ENCODE measurements at regions not wholly inside any gene's neighbourhood (a gene's known extent, or its start where the extent isn't known, plus 50 kb on each side); places are given as distances from the start of the nearest gene placed in this dataset.

GRCh38 chr12:58412461-58413060, 471.2 kb downstream of the ATP23 start:
- Mint-ChIP-seq H3K9me3 (peaks cover 0 to 3% (median 0%) of the 10 kb centered on the region in 7 donors), H3K4me1 (peaks cover 0 to under 1% (median 0%) of the 10 kb centered on the region in 4 donors), H3K36me3 (no peaks in the 10 kb centered on the region), H3K4me3 (no peak overlapping the region), H3K27ac (no peak overlapping the region), H3K27me3 (peaks cover 20% of the 10 kb centered on the region)
- Histone ChIP-seq H3K4me1 (ENCODE audit: control insufficient read depth, insufficient read depth, low read length, poor library complexity, severe bottlenecking) (no peaks in the 10 kb centered on the region), H3K36me3 (ENCODE audit: control insufficient read depth, insufficient read depth, low read length) (no peaks in the 10 kb centered on the region), H3K27me3 (ENCODE audit: control insufficient read depth, insufficient read depth, low read length) (peaks cover 2% of the 10 kb centered on the region), H3K27ac (ENCODE audit: insufficient read depth, low read length, poor library complexity, severe bottlenecking) (no peak overlapping the region), H3K9me3 (ENCODE audit: control insufficient read depth in 2 of 2, low read length in 2 of 2) (no peaks in the 10 kb centered on the region), H3K4me3 (ENCODE audit: low read depth, low read length) (no peak overlapping the region)
- ATAC-seq (ENCODE audit: low read depth in 2 of 2): no peak
- no peak for DNase-seq

GRCh38 chr12:58413794-58414193, 472.4 kb downstream of the ATP23 start:
- Histone ChIP-seq H3K4me3 (ENCODE audit: low read depth, low read length) (no peak overlapping the region), H3K36me3 (ENCODE audit: control insufficient read depth, insufficient read depth, low read length) (no peaks in the 10 kb centered on the region), H3K27ac (ENCODE audit: insufficient read depth, low read length, poor library complexity, severe bottlenecking) (no peak overlapping the region), H3K27me3 (ENCODE audit: control insufficient read depth, insufficient read depth, low read length) (peaks cover 2% of the 10 kb centered on the region), H3K9me3 (ENCODE audit: control insufficient read depth in 2 of 2, low read length in 2 of 2) (no peaks in the 10 kb centered on the region), H3K4me1 (ENCODE audit: control insufficient read depth, insufficient read depth, low read length, poor library complexity, severe bottlenecking) (no peaks in the 10 kb centered on the region)
- Mint-ChIP-seq H3K4me3 (no peak overlapping the region), H3K36me3 (no peaks in the 10 kb centered on the region), H3K27ac (no peak overlapping the region), H3K4me1 (peaks cover 0 to 5% (median 0%) of the 10 kb centered on the region in 4 donors), H3K27me3 (peaks cover 21% of the 10 kb centered on the region), H3K9me3 (peaks cover 0 to 3% (median 0%) of the 10 kb centered on the region in 7 donors)
- DNase-seq (no peak), ATAC-seq (ENCODE audit: low read depth in 2 of 2) (no peak)

GRCh38 chr12:58414398-58414871, 473.1 kb downstream of the ATP23 start:
- Histone ChIP-seq H3K36me3 (ENCODE audit: control insufficient read depth, insufficient read depth, low read length) (no peaks in the 10 kb centered on the region), H3K4me3 (ENCODE audit: low read depth, low read length) (no peak overlapping the region), H3K4me1 (ENCODE audit: control insufficient read depth, insufficient read depth, low read length, poor library complexity, severe bottlenecking) (no peaks in the 10 kb centered on the region), H3K27me3 (ENCODE audit: control insufficient read depth, insufficient read depth, low read length) (peaks cover 2% of the 10 kb centered on the region), H3K27ac (ENCODE audit: insufficient read depth, low read length, poor library complexity, severe bottlenecking) (no peak overlapping the region), H3K9me3 (ENCODE audit: control insufficient read depth in 2 of 2, low read length in 2 of 2) (no peaks in the 10 kb centered on the region)
- H3K4me1 Mint-ChIP-seq: peaks cover 0 to 5% (median 0%) of the 10 kb centered on the region in 4 donors
- no peak overlapping the region for H3K27ac Mint-ChIP-seq
- ATAC-seq (ENCODE audit: low read depth in 2 of 2) (no peak), DNase-seq (no peak)
- H3K9me3 Mint-ChIP-seq: peaks cover 0 to 3% (median 0%) of the 10 kb centered on the region in 7 donors
- peaks cover 19% of the 10 kb centered on the region for H3K27me3 Mint-ChIP-seq
- H3K36me3 Mint-ChIP-seq: no peaks in the 10 kb centered on the region
- no peak overlapping the region for H3K4me3 Mint-ChIP-seq

- H3K4me3 Mint-ChIP-seq: no peak overlapping the region
- H3K9me3 ChIP-seq (ENCODE audit: control insufficient read depth in 2 of 2, low read length in 2 of 2): no peaks in the 10 kb centered on the region
- no peaks in the 10 kb centered on the region for H3K4me1 ChIP-seq (ENCODE audit: control insufficient read depth, insufficient read depth, low read length, poor library complexity, severe bottlenecking)
- H3K27me3 ChIP-seq (ENCODE audit: control insufficient read depth, insufficient read depth, low read length): peaks cover 2% of the 10 kb centered on the region
- H3K36me3 ChIP-seq (ENCODE audit: control insufficient read depth, insufficient read depth, low read length): no peaks in the 10 kb centered on the region
- H3K4me3 ChIP-seq (ENCODE audit: low read depth, low read length): no peak overlapping the region
- H3K27ac ChIP-seq (ENCODE audit: insufficient read depth, low read length, poor library complexity, severe bottlenecking): no peak overlapping the region
- ATAC-seq (ENCODE audit: low read depth in 2 of 2) (no peak), DNase-seq (no peak)
- H3K36me3 Mint-ChIP-seq: no peaks in the 10 kb centered on the region
- peaks cover 0 to 5% (median 0%) of the 10 kb centered on the region in 4 donors for H3K4me1 Mint-ChIP-seq
- peaks cover 19% of the 10 kb centered on the region for H3K27me3 Mint-ChIP-seq
- H3K9me3 Mint-ChIP-seq: peaks cover 0 to 3% (median 0%) of the 10 kb centered on the region in 7 donors
- no peak overlapping the region for H3K27ac Mint-ChIP-seq
Measured at GRCh38 chr12:58415716-58416115, 474.3 kb downstream of the ATP23 start.

GRCh38 chr12:58416236-58416635, 474.9 kb downstream of the ATP23 start:
- no peak overlapping the region for H3K27ac Mint-ChIP-seq
- H3K9me3 ChIP-seq (ENCODE audit: control insufficient read depth in 2 of 2, low read length in 2 of 2): no peaks in the 10 kb centered on the region
- peaks cover 0 to 5% (median 0%) of the 10 kb centered on the region in 4 donors for H3K4me1 Mint-ChIP-seq
- ATAC-seq (ENCODE audit: low read depth in 2 of 2) (no peak), DNase-seq (no peak)
- H3K4me3 ChIP-seq (ENCODE audit: low read depth, low read length): no peak overlapping the region
- peaks cover 0 to 3% (median 0%) of the 10 kb centered on the region in 7 donors for H3K9me3 Mint-ChIP-seq
- peaks cover 2% of the 10 kb centered on the region for H3K27me3 ChIP-seq (ENCODE audit: control insufficient read depth, insufficient read depth, low read length)
- H3K27me3 Mint-ChIP-seq: peaks cover 19% of the 10 kb centered on the region
- no peaks in the 10 kb centered on the region for H3K36me3 Mint-ChIP-seq
- no peak overlapping the region for H3K4me3 Mint-ChIP-seq
- H3K4me1 ChIP-seq (ENCODE audit: control insufficient read depth, insufficient read depth, low read length, poor library complexity, severe bottlenecking): no peaks in the 10 kb centered on the region
- no peaks in the 10 kb centered on the region for H3K36me3 ChIP-seq (ENCODE audit: control insufficient read depth, insufficient read depth, low read length)
- H3K27ac ChIP-seq (ENCODE audit: insufficient read depth, low read length, poor library complexity, severe bottlenecking): no peak overlapping the region

- Histone ChIP-seq H3K9me3 (ENCODE audit: control insufficient read depth in 2 of 2, low read length in 2 of 2) (no peaks in the 10 kb centered on the region), H3K27ac (ENCODE audit: insufficient read depth, low read length, poor library complexity, severe bottlenecking) (no peak overlapping the region), H3K4me1 (ENCODE audit: control insufficient read depth, insufficient read depth, low read length, poor library complexity, severe bottlenecking) (no peaks in the 10 kb centered on the region), H3K27me3 (ENCODE audit: control insufficient read depth, insufficient read depth, low read length) (peaks cover 5% of the 10 kb centered on the region), H3K4me3 (ENCODE audit: low read depth, low read length) (no peak overlapping the region), H3K36me3 (ENCODE audit: control insufficient read depth, insufficient read depth, low read length) (no peaks in the 10 kb centered on the region)
- no peaks in the 10 kb centered on the region for H3K36me3 Mint-ChIP-seq
- no peak overlapping the region for H3K27ac Mint-ChIP-seq
- H3K27me3 Mint-ChIP-seq: peaks cover 17% of the 10 kb centered on the region
- ATAC-seq (ENCODE audit: low read depth in 2 of 2): no peak
- H3K4me1 Mint-ChIP-seq: peaks cover 0 to 5% (median 0%) of the 10 kb centered on the region in 4 donors
- no peak overlapping the region for H3K4me3 Mint-ChIP-seq
- H3K9me3 Mint-ChIP-seq: peaks cover 0 to 4% (median 1%) of the 10 kb centered on the region in 7 donors
- DNase-seq: no peak
Measured at GRCh38 chr12:58419196-58419760, 477.9 kb downstream of the ATP23 start.

GRCh38 chr12:58419905-58420304, 478.5 kb downstream of the ATP23 start:
- Histone ChIP-seq H3K4me3 (ENCODE audit: low read depth, low read length) (no peak overlapping the region), H3K27ac (ENCODE audit: insufficient read depth, low read length, poor library complexity, severe bottlenecking) (no peak overlapping the region), H3K36me3 (ENCODE audit: control insufficient read depth, insufficient read depth, low read length) (no peaks in the 10 kb centered on the region), H3K4me1 (ENCODE audit: control insufficient read depth, insufficient read depth, low read length, poor library complexity, severe bottlenecking) (no peaks in the 10 kb centered on the region), H3K27me3 (ENCODE audit: control insufficient read depth, insufficient read depth, low read length) (peaks cover 5% of the 10 kb centered on the region), H3K9me3 (ENCODE audit: control insufficient read depth in 2 of 2, low read length in 2 of 2) (no peaks in the 10 kb centered on the region)
- Mint-ChIP-seq H3K9me3 (peaks cover 0 to 4% (median 1%) of the 10 kb centered on the region in 7 donors), H3K36me3 (no peaks in the 10 kb centered on the region), H3K27ac (no peak overlapping the region), H3K4me1 (peaks cover 0 to 5% (median 2%) of the 10 kb centered on the region in 4 donors), H3K4me3 (no peak overlapping the region), H3K27me3 (peaks cover 14% of the 10 kb centered on the region)
- ATAC-seq (ENCODE audit: low read depth in 2 of 2) (no peak), DNase-seq (no peak)

- Histone ChIP-seq H3K36me3 (ENCODE audit: control insufficient read depth, insufficient read depth, low read length) (no peaks in the 10 kb centered on the region), H3K4me3 (ENCODE audit: low read depth, low read length) (no peak overlapping the region), H3K27me3 (ENCODE audit: control insufficient read depth, insufficient read depth, low read length) (peaks cover 4% of the 10 kb centered on the region), H3K4me1 (ENCODE audit: control insufficient read depth, insufficient read depth, low read length, poor library complexity, severe bottlenecking) (no peaks in the 10 kb centered on the region), H3K27ac (ENCODE audit: insufficient read depth, low read length, poor library complexity, severe bottlenecking) (no peak overlapping the region), H3K9me3 (ENCODE audit: control insufficient read depth in 2 of 2, low read length in 2 of 2) (no peaks in the 10 kb centered on the region)
- no peak overlapping the region for H3K27ac Mint-ChIP-seq
- no peak for ATAC-seq (ENCODE audit: low read depth in 2 of 2)
- H3K4me1 Mint-ChIP-seq: peaks cover 0 to 8% (median 6%) of the 10 kb centered on the region in 4 donors
- H3K4me3 Mint-ChIP-seq: no peak overlapping the region
- no peaks in the 10 kb centered on the region for H3K36me3 Mint-ChIP-seq
- H3K9me3 Mint-ChIP-seq: peaks cover 0 to 4% (median 1%) of the 10 kb centered on the region in 7 donors
- no peak for DNase-seq
- peaks cover 14% of the 10 kb centered on the region for H3K27me3 Mint-ChIP-seq
Measured at GRCh38 chr12:58420503-58420902, 479.1 kb downstream of the ATP23 start.

Measured in CD4-positive, CD25-positive, alpha-beta regulatory T cell (primary cell).